DMS53 (cell line): ENCODE measurements at regions not wholly inside any gene's neighbourhood (a gene's known extent, or its start where the extent isn't known, plus 50 kb on each side); places are given as distances from the start of the nearest gene placed in this dataset.

ENCODE experiments used
- DNase-seq: peaks from one replicate; lab custom pipeline; 2025; lab: John Stamatoyannopoulos, UW

DNA sequence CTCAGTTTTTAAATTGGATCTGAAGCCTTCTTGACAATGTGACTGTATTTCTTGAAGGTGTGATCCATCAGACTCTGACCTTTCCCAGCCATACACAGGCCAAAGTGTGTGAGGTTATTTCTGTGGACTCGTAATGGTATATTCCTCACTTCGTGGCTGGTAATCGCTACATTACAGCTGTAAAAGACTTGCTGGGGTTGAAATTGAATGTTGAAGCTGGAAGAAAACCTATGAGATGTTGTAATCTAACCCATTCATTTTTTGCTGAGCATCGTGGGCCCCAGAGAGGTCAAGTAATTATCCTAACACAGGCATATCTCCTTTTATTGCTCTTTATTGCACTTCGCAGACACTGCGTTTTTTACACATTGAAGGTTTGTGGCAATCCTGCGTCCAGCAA lies 405.6 kb upstream of the ZP4 start:
- DNase-seq = no peak

DNA sequence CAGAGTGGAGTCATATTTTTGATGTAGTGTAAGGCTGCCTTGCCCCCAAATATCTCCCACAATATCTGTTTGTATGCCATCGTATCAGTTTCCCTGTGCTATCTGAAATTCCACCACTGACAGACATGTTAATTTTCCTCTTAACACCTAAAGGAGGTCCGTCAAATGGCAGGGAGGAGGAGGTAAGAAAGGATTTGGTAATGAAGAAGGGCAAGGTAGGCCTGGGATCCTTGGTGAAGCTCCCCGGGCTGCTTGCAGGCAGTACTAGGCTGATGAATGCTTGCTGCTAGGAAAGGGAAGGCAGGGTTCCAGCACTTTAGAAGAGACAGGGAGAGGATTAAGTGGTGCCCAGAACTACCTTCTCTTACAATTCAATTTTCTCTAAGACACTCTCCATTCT lies 402.4 kb upstream of the ZP4 start:
- no peak for DNase-seq

DNA sequence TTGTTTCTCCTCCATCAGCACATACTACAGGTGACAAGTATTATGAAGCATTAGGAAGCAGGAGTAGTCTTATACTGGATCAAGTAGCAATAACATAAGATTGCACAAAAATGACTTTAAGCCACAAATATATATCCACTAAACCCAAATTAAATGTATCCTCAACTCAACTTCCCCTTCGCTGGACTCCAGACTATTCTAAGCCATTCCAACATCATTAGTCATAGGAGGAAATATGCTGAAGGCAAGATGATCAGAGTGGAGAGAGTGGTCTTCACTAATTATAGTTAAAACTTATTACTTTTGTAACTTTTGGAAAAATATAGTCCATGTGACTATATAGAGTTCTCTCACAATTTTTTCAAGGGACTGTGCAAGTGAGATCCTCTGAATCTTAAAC lies 390.7 kb upstream of the ZP4 start:
- DNase-seq = no peak

DNA sequence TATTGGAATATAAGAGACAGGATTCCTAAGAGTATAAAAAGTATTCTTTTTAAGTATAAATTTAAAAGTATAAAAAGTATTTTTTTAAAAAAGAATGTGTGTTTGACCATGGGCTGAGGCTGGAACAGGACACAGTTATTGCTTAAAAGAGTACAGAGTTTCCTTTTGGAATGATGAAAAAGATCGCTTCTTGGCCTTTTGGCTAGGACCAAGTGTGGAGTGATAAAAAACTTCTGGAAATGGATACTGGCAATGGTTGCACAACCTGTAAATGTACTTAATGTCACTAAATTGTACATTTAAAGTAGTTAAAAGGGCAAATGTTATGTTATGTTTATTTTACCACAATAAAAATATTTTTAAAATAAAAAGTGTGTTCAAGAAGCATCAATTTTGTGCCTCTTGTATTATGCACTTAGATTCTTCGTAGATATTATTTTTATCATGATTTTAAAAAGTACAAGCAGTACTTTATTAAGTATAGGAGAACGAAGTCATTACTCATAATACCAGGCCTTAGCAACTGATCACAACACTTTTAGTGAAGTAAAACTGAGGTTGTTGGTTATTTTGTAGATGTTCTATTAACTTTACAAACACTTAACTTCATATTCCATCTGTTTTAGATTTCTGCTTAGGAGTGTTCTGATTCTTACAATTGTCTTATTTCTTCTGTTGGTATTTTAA lies 389.1 kb upstream of the ZP4 start:
- no peak for DNase-seq

DNA sequence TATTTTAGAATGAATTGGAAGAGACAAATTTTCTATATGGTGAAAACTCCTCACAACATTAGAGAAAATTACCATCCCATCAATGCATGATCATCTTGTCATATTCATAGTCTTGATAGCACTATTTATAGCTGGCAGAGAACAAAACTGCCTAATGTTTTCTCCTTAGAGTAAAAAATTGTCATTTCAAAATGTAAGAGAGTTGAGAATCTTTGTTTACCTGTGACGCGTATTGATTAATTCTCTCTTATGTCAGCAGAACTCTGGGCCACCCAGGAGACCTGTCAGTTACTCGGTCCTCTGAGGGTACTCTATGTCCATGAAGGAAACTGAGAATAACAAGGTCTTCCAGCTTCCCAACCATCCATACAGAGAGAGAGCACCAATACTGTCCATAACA lies 381.4 kb upstream of the ZP4 start:
- no peak for DNase-seq

DNA sequence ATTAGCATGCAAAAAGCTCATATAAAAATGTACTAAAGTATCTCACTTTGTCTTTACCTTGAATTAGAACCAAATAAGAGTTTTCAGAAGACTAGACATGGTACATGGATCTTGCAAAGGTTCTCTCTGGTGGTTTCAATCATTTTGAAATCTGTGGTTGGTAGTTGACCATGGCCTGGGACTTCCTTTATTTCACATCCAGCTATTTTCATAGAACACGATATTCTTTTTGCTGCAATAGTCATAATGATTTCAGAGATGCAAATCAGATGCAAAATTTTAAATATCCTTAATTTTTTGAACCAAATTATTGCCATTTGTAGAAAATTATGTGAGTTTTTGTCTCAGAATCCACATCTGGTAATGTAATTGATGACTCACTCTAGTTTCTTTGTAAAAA lies 375.1 kb upstream of the ZP4 start:
- no peak for DNase-seq

DNA sequence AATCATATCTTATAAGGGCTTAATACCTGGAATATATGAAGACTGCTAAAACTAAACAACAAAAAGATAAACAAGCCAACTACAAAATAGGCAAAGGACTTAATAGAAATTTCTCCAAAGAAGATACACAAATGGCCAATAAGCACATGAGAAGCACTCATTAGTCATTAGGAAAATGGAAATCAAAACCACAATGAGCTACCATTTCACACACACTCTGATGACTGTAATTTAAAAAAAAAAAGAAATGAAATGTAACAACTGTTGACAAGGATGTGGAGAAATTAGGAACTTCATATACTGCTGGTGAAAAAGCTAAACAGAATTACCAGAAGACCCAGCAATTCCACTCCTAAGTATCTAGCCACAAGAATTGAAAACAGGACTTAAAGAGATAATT lies 374.2 kb upstream of the ZP4 start:
- no peak for DNase-seq

DNA sequence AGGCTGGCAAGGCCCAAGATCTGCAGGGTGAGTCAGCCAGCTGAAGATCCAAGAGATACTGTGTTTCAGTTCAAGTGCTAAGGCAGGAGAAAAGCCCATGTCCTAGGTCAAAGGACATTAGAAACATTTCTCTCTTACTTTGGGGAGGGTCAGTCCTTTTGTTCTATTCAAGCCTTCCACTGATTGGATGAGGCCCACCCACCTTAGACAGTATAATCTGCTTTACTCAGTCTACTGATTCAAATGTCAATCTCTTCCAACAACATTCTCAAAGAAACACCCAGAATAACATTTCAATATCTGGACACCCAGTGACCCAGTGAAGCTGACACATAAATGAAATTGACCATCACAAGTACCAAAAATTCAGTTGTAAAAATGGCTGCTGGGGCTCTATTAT lies 367.8 kb upstream of the ZP4 start:
- DNase-seq = no peak

DNA sequence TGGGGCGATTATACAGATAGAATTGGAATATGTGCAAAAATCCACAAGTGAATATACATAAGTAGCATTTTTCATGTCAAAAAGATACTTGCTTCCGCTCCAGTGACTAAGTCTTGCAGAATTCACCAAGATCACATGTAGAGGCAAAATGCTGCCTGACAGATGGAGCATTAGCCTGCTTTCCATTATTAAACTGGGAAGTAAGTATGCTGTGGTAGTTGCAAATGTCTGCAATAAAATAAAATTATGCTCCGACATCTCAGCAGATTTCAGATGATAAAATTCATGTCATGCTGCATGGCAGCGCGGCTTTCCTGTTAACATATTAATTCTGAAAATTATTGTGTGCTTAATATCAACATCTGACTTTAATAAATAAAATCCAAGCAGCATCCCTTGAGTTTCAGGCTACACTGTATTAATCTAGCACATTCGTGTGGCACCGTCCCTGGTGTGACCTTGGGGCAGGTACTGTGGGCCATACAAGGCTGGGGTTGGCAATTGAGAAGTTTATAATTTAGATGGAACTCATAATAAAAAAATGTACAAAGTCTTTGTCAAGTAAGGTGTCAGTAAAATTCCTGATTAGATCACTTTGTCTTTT lies 366.4 kb upstream of the ZP4 start:
- DNase-seq = no peak

DNA sequence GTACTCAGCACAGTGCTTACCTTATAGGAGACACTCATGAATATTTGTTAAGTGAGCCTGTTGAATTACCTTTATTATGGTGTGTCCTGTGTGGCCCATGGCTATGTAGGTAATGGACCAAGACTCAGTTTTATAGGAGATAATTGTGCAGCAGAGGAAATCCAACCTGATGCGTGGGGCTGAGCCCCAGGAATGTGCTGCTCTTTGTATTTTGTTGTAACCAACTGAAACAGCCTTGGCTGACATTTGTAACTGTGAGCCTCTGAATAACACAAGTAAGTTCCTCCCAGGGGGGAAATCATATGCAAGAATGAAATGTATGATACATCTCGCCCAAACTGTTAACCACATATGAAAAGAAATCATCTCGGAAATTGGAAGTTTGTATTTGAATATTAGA lies 364.2 kb upstream of the ZP4 start:
- DNase-seq = no peak

DNA sequence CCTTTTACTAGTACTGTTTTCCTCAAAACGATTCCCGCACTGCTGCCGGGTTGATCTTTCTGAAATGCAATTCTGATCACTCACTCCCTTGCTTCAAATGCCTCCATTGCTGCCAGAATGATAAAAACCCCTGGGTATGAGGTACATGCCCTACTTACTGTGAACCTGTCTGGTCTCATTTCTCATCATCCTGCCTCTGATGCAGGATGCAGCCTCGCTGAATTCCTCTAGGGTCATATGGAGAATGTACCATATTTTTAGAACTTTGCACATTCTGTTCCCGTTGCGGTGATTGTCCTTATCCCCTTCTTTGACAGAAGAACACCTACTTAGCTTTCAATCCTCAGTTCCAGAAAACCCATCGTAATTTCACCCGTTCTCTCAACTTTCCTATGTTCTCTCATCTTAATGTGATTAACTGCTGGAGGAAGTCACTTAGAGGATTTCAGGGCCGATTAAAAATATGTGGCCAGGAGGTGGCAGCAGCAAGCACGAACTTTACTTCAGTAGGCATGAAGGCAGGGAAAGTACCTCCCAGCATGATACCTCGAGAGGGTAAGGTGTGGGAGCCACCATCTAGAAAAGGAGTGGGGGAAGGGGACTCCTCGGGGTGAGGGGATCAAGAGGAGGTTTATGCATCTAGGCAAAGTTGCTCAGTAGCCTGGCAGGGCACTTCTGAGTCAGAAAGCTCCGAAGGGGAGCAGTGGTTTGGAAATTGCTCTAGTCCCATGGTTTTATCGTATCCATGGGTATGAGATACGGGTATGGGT lies 361.5 kb upstream of the ZP4 start:
- DNase-seq = peak; percentile 79

DNA sequence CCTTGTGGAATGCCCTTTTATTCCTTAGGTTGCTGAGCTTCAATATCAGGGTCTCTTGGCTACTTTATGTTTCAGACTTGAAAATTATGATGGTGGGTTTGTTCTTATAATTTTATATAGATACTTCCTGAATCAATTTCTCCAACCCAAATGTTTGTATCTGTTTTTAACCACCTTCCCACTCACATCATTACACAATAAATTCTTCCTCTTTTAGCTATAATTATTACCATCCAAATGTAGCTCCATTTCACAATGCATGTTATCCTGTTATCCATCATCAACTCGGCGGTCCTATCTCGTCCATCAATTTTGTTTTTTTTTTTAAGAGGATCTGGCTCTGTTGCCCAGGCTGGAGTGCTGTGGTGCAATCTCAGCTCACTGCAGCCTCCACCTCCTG lies 357.6 kb upstream of the ZP4 start:
- DNase-seq = no peak

DNA sequence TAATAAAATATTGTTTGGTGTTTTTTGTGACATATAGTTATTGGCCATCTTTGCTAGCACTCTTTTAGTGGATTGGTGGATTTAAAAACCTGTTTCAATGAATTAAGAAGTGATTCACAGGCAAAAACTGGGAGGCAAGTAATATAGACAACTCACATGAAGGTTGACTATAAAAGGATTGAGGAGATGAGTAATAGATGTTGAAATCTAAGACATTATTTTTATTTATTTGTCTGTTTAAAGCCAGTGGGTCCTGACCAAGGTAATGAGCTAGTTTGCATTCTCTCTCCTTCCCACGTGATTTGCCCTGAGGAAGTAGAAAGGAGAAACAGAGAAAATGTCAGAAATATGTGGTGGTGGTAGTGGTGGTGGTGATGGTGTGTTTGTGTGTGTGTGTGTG lies 351.5 kb upstream of the ZP4 start:
- DNase-seq = no peak

DNA sequence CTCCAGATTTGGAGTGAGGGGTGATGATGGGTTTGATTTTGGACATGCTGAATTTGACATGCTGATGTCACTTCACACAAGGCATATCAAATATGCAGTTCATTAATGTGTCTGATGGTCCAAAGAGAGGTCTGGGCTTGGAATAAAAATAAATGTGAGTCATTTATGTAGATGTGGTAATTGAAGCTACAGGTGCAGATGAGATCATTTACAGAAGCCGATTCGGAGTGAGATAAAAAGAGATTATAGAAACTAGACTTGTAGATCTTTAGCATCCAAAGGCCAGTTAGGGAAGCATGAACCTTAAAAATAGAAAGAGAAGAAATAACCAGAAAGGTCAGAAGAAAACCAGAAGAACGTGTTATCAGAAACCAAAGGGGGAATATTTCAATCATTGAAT lies 350.9 kb upstream of the ZP4 start:
- no peak for DNase-seq

DNA sequence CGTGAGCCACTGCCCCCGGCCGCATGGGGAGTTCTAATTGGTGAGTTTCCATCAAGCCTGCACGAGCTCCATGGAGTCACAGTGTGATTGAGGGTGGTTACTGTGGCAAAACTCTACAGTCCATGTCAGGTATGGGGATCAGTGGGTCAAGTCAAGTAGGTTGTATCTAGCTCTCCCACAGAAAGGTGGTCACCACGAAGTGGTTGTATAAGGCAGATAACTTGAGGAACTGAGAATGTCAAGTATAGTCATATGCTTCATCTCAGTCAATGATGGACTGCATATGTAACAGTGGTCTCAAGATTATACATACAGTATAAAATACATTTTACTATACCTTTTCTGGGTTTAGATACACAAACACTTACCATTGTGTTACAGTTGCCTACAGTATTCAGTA lies 348.6 kb upstream of the ZP4 start:
- peak; percentile 23 for DNase-seq

DNA sequence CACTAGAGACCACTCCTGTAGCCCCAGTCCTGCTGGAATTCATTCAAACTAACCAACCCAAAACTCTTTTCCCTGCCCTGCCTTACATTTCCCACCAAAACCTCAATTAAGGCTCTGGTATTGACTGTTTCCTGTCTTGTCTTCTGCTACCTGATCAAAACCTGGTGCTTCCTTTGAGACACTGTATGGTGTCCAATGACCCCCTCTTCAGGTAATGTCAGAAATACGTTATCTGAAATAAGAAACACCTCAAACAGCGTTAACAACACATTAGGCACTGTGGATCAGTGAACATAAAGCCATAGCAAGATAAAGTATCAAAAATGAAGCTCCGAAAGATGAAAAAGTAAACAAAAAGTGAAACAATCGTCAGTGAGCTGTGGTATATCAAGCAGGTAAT lies 343.2 kb upstream of the ZP4 start:
- DNase-seq = peak; percentile 21

DNA sequence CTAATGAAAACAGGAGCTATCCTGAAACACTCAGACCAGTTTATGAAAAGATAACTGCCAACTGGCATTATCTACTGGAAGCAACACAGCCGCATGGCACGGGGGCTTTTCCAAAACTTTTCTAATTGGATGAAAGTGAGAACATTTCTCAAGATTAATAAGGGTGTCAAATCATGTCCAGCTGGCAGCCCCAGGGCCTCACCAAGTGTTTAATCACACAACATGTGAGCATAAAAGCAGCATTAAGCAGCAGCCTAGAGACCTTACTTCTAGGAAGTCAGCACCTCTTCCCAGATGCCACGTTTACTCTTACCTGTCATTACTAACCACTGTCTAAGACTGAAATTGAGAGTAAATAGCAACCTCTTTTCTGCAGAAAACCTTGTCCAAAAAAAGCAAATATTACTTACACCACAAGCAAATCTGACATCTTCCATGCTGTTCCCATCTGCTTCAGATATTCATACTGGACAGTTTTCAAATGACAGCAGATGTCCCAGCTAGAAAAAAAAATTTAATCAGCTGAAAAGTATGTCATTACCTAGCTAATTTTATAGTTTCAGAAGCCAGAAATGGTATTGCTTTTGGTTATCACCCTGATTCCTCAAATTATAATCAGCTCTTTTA lies 341.5 kb upstream of the ZP4 start:
- no peak for DNase-seq

DNA sequence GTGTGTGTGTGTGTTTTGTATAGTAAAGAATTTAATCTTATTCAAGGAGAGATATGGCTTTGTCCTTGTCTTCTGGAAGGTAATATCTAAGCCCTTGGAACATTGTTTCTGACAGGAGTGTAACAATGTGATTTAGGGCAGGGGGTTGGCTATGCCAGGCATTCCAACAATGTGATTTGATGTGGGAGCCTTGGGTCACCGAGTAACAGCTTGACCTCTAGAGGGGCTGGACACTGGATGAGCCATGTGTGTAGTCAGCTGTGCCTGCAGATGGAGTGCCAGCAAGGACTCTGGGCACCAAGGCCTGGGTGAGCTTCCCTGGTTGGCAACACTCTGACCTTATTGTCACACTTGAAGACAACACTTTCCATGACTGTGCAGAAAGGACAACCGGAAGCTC lies 336.1 kb upstream of the ZP4 start:
- DNase-seq = no peak

DNA sequence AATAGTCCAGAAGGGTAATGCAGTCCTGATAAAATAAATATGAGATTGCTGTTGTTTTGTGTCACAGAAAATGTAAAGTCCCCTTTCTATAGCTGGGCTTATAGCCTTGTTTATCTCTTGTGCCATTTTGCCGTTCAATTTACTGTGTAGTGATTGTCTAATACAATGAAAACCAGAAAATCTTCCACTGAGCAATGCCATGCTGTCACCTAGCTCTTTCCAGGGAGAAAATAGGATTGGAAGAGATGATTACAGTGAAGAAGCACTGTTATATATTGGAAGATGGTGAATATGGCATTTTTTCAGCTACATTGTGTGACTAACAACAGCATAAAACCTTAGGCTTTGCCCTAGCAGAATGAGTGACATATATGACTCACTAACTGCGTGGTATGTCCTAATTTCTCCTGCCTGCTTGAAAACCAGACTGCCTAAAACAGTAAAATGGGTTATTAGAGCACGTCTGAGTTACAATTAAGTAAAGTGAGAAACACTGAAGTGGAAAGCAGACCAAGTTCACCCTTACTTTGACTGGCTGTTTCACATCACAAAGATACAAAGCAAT lies 332.4 kb upstream of the ZP4 start:
- no peak for DNase-seq

DNA sequence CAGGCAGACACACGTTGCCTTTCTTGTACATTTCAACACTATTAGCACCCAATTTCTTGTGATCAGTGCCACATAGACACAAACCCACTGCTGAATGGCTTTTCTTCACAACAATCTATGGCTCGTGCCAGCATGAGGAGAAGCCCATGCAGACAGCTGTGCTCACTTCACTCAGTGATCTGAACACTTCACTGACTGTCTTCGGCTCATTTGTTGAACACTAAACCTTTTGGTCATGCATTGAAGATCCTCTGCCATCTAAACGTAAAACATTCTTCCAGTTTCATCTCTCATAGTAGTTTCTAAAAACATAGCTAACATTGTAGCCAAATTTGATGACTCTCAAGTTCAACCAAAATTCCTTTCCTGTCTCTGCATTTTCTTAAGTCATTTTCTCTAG lies 331.0 kb upstream of the ZP4 start:
- no peak for DNase-seq

DNA sequence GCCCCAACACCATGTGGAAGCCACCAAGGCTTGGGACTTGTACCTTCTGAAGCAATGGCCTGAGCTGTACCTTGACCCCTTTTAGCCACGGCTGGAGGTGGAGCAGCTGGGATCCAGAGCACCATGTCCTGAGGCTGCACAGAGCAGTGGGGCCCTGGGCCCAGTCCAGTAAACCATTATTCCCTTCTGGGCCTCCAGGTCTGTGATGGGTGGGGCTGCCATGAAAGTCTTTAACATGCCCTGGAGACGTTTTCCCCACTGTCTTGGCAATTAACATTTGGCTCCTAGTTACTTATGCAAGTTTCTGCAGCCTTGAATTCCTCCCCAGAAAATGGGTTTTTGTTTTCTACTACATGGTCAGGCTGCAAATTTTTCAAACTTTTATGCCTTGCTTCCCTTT lies 323.7 kb upstream of the ZP4 start:
- no peak for DNase-seq

DNA sequence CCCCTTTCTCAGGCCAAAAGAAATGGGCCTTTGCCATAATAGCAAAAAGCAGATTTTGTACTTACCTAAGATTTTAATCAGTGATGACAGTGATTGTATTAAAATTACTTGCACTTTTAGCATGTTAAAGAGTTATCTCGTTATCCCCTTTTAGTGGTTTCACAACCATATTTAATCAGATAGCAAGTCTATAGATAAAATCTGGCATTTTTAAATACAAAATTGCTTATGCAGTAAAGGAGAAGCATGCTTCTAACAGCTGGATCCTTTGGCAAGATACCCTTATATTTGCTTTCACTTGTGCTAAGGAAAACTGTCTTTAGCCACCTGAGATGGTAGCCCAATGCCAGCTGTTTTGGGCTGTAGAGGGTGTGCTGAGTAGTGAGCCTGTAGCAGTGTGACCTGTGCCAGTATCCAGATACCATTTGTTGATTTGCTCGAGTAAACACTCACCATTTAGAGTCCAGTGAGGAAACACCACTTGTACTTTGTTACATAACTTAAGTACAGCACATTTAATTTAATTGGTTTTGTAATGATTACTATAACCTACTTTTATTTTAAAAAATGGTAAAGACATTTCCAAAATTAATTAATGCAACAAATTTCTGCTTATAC lies 314.4 kb upstream of the ZP4 start:
- DNase-seq = peak; percentile 74
